ENCODE measurements at regions not wholly inside any gene's neighbourhood (a gene's known extent, or its start where the extent isn't known, plus 50 kb on each side); places are given as distances from the start of the nearest gene placed in this dataset.

DNA sequence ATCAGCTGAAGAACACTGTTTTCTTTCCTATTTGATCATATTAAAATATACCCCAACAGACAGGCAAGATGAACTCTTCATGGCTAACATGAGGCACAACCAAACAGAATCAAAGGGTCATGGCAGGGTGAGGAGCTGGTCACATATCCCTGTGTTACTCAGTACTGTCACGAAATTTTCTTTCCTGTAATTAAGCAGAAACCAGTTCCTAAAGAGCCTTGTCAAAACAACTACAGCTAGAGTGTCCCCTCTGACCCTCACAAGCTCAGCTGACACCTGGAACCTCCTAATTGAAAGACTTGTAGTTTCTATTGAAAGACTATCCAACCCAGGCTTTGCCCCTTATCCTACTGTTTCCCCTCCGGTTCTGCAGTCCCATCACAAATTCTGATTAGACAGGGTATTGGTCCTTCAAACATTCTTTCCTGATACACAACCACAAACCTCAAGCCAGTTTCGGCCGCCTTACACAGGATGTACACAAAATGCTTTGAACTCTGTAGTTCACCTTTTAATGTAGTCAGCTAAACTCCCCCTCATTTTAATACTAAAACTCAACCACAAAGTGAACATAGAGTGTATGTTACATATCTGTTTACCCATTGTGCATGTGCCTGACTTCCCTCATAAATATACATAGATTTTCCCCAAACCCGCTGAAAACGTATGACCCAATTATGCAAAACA is 651.9 kb downstream of the MRPL39 start (continued):
- no peak for TF ChIP-seq ZNF174 (tag by site-specific recombination; IDR thresholded peaks at IDR 0.05)
- TF ChIP-seq, protein P1, sequence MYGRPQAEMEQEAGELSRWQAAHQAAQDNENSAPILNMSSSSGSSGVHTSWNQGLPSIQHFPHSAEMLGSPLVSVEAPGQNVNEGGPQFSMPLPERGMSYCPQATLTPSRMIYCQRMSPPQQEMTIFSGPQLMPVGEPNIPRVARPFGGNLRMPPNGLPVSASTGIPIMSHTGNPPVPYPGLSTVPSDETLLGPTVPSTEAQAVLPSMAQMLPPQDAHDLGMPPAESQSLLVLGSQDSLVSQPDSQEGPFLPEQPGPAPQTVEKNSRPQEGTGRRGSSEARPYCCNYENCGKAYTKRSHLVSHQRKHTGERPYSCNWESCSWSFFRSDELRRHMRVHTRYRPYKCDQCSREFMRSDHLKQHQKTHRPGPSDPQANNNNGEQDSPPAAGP (tag by site-specific recombination; IDR thresholded peaks at IDR 0.05), result no peak
- no peak for TF ChIP-seq ZNF423 (tag by site-specific recombination; IDR thresholded peaks at IDR 0.05)

DNA sequence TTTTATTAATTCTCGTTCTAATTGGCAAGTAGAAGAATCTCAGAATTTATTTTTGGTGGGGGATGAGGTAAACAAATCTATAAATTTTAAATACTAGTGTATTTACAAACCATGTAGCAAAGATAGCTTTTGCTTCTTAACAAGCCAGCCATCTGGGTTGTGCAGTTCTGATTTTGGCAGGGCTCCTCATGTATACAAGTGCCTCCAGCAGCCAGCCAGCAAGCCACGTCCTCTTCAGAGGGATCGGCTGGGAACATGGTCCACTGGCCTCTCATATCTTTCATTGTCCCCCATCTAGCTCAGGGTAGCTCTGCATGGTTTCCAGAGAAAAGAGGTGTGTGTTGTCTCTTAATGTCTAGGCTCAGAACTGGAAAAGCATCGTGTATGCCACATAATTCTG is 659.1 kb downstream of the MRPL39 start:
- ChIA-PET CTCF (no interaction called here), POLR2A (no interaction called here)
- Histone ChIP-seq H3K9me3 (ENCODE audit: control insufficient read depth, insufficient read depth, low read depth, low read length) (no peaks in the 10 kb centered on the region), H3K4me3 (ENCODE audit: low read depth, low read length) (no peak overlapping the region), H3K4me1 (ENCODE audit: control insufficient read depth, insufficient read depth, low read length) (no peaks in the 10 kb centered on the region), H3K27ac (ENCODE audit: extremely low read depth, low read depth, low read length) (no peak overlapping the region), H3K36me3 (ENCODE audit: control insufficient read depth in 2 of 2, insufficient read depth in 1 of 2, low read length in 2 of 2) (no peaks in the 10 kb centered on the region)
- TF ChIP-seq REPIN1 (tag by site-specific recombination; IDR thresholded peaks at IDR 0.05; ENCODE audit: low read depth) (no peak), ZNF837 (tag by site-specific recombination; IDR thresholded peaks at IDR 0.05) (no peak), ZNF19 (tag by site-specific recombination; IDR thresholded peaks at IDR 0.05; ENCODE audit: low read depth) (no peak)
- TF ChIP-seq, protein P2, sequence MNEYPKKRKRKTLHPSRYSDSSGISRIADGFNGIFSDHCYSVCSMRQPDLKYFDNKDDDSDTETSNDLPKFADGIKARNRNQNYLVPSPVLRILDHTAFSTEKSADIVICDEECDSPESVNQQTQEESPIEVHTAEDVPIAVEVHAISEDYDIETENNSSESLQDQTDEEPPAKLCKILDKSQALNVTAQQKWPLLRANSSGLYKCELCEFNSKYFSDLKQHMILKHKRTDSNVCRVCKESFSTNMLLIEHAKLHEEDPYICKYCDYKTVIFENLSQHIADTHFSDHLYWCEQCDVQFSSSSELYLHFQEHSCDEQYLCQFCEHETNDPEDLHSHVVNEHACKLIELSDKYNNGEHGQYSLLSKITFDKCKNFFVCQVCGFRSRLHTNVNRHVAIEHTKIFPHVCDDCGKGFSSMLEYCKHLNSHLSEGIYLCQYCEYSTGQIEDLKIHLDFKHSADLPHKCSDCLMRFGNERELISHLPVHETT (tag by site-specific recombination; IDR thresholded peaks at IDR 0.05), result no peak

DNA sequence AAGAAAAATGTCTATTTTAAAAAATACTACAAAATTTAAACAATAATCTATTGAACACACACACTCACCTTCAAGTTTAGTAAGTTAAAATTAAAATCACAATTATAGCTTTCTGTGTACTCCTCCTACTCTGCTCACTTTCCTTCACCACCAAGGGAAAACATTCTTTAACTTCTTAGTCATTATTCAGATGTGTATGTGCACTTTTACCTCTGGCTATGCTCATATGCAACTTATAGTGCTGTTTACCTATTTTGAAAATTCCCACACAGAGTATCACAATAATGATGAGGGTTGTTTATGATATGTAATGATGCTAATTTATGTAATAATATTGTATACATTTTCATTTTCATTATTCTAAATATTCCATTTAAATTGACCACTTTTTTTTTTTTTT is 661.4 kb downstream of the MRPL39 start:
- no peaks in the 10 kb centered on the region for H3K36me3 ChIP-seq (ENCODE audit: control insufficient read depth in 2 of 2, insufficient read depth in 1 of 2, low read length in 2 of 2)
- ChIA-PET POLR2A (no interaction called here), CTCF (no interaction called here)
- H3K27ac ChIP-seq (ENCODE audit: extremely low read depth, low read depth, low read length), result no peak overlapping the region
- no peaks in the 10 kb centered on the region for H3K4me1 ChIP-seq (ENCODE audit: control insufficient read depth, insufficient read depth, low read length)
- H3K9me3 ChIP-seq (ENCODE audit: control insufficient read depth, insufficient read depth, low read depth, low read length), result no peaks in the 10 kb centered on the region
- no peak overlapping the region for H3K4me3 ChIP-seq (ENCODE audit: low read depth, low read length)
- TF ChIP-seq, protein P3, sequence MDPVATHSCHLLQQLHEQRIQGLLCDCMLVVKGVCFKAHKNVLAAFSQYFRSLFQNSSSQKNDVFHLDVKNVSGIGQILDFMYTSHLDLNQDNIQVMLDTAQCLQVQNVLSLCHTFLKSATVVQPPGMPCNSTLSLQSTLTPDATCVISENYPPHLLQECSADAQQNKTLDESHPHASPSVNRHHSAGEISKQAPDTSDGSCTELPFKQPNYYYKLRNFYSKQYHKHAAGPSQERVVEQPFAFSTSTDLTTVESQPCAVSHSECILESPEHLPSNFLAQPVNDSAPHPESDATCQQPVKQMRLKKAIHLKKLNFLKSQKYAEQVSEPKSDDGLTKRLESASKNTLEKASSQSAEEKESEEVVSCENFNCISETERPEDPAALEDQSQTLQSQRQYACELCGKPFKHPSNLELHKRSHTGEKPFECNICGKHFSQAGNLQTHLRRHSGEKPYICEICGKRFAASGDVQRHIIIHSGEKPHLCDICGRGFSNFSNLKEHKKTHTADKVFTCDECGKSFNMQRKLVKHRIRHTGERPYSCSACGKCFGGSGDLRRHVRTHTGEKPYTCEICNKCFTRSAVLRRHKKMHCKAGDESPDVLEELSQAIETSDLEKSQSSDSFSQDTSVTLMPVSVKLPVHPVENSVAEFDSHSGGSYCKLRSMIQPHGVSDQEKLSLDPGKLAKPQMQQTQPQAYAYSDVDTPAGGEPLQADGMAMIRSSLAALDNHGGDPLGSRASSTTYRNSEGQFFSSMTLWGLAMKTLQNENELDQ (tag by site-specific recombination; IDR thresholded peaks at IDR 0.05; ENCODE audit: low read depth), result no peak
- TF ChIP-seq, protein P4, sequence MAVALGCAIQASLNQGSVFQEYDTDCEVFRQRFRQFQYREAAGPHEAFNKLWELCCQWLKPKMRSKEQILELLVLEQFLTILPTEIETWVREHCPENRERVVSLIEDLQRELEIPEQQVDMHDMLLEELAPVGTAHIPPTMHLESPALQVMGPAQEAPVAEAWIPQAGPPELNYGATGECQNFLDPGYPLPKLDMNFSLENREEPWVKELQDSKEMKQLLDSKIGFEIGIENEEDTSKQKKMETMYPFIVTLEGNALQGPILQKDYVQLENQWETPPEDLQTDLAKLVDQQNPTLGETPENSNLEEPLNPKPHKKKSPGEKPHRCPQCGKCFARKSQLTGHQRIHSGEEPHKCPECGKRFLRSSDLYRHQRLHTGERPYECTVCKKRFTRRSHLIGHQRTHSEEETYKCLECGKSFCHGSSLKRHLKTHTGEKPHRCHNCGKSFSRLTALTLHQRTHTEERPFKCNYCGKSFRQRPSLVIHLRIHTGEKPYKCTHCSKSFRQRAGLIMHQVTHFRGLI (tag by site-specific recombination; IDR thresholded peaks at IDR 0.05), result no peak
- TF ChIP-seq ZBTB17 (tag by site-specific recombination; IDR thresholded peaks at IDR 0.05), result no peak
- TF ChIP-seq, protein P5, sequence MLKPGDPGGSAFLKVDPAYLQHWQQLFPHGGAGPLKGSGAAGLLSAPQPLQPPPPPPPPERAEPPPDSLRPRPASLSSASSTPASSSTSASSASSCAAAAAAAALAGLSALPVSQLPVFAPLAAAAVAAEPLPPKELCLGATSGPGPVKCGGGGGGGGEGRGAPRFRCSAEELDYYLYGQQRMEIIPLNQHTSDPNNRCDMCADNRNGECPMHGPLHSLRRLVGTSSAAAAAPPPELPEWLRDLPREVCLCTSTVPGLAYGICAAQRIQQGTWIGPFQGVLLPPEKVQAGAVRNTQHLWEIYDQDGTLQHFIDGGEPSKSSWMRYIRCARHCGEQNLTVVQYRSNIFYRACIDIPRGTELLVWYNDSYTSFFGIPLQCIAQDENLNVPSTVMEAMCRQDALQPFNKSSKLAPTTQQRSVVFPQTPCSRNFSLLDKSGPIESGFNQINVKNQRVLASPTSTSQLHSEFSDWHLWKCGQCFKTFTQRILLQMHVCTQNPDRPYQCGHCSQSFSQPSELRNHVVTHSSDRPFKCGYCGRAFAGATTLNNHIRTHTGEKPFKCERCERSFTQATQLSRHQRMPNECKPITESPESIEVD (tag by site-specific recombination; IDR thresholded peaks at IDR 0.05), result no peak
- TF ChIP-seq ZNF670 (tag by site-specific recombination; IDR thresholded peaks at IDR 0.05; ENCODE audit: low read depth), result no peak
- no peak for TF ChIP-seq ZFP37 (tag by site-specific recombination; IDR thresholded peaks at IDR 0.05)
- TF ChIP-seq PRDM1 (tag by site-specific recombination; IDR thresholded peaks at IDR 0.05), result no peak
- TF ChIP-seq, protein P6, sequence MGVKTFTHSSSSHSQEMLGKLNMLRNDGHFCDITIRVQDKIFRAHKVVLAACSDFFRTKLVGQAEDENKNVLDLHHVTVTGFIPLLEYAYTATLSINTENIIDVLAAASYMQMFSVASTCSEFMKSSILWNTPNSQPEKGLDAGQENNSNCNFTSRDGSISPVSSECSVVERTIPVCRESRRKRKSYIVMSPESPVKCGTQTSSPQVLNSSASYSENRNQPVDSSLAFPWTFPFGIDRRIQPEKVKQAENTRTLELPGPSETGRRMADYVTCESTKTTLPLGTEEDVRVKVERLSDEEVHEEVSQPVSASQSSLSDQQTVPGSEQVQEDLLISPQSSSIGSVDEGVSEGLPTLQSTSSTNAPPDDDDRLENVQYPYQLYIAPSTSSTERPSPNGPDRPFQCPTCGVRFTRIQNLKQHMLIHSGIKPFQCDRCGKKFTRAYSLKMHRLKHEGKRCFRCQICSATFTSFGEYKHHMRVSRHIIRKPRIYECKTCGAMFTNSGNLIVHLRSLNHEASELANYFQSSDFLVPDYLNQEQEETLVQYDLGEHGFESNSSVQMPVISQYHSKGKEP (tag by site-specific recombination; IDR thresholded peaks at IDR 0.05), result no peak
- no peak for TF ChIP-seq ZBTB21 (tag by site-specific recombination; IDR thresholded peaks at IDR 0.05)
- no peak for TF ChIP-seq MZF1 (tag by site-specific recombination; IDR thresholded peaks at IDR 0.05; ENCODE audit: borderline replicate concordance)
- TF ChIP-seq, protein P7, sequence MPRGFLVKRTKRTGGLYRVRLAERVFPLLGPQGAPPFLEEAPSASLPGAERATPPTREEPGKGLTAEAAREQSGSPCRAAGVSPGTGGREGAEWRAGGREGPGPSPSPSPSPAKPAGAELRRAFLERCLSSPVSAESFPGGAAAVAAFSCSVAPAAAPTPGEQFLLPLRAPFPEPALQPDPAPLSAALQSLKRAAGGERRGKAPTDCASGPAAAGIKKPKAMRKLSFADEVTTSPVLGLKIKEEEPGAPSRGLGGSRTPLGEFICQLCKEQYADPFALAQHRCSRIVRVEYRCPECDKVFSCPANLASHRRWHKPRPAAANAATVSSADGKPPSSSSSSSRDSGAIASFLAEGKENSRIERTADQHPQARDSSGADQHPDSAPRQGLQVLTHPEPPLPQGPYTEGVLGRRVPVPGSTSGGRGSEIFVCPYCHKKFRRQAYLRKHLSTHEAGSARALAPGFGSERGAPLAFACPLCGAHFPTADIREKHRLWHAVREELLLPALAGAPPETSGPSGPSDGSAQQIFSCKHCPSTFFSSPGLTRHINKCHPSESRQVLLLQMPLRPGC (tag by site-specific recombination; IDR thresholded peaks at IDR 0.05), result no peak
- no peak for TF ChIP-seq ZNF311 (tag by site-specific recombination; IDR thresholded peaks at IDR 0.05; ENCODE audit: borderline replicate concordance)

All from HEK293 (cell line).